Stimulated activated CD8-positive, alpha-beta memory T cell treated with anti-CD3 and anti-CD28 coated beads, Interleukin-12 subunit alpha, Interleukin-12 subunit beta, amount 100 ng/mL, for 24 hours (primary cell): ENCODE measurements at regions not wholly inside any gene's neighbourhood (a gene's known extent, or its start where the extent isn't known, plus 50 kb on each side); places are given as distances from the start of the nearest gene placed in this dataset.

Experiments
- DNase-seq: peaks from one replicate; pipeline ENCODE4 v3.0.0-alpha.2; 2020; ENCODE audit errors: extremely low read depth

- DNase-seq = no peak
Observed at GRCh38 chr5:173830421-173830820, 57.7 kb upstream of the CPEB4 start.

GRCh38 chr5:173831196-173831914, 56.8 kb upstream of the CPEB4 start:
- DNase-seq = no peak

DNA sequence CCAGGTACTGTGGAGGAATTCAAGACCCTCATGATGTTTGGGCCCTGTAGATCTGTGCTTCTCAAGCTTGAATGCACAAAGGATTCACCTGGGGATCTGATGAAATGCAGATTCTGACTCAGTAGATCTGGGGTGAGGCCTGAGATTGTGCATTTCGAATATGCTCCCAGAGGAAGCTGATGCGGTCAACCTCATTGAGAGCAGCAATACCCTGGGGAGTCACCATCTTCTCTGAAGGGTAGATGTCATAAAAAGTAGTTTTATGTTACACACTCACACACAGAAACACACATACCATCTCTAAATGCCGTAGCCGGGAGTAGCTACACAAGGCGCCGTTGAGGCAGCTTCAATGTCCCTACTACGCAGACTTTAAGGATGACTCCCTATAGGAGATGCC, 55.8 kb upstream of the CPEB4 start:
- no peak for DNase-seq

DNA sequence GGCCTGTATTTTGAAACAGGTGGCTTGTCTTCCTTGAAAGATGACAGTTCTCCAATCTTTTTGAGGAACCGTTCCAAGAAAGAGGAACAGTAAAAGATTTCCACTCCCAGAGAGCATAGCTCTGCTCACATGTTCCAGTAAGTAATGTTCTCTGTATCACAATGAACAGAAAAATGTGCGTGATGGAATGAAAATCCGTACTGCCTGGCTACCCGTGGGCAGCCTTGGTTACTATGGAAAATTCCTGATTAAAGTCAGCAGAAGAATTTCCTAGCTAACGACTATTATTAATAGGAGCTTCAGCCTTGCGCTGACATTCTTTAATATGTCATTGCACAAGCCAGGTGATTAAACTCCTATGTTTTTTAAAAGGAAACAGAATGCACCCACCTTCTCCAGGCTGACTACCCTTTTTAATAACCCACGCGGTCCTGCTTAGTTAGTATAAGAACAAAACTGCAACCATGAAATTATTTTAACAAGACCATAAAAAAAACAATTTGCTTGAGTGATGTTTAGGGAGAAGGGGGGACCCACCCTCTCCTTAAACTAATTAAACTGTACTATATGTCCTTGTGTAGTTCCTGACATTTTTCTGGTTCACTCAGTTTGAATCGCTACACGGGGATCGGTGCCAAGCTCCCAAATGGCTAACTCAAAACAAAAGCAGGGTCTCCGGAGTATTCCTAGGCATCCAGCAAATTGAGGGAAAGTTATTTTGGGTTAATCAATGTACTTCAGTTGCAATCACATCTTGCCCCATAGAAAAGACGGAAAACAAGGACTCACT, 54.8 kb upstream of the CPEB4 start:
- no peak for DNase-seq

DNA sequence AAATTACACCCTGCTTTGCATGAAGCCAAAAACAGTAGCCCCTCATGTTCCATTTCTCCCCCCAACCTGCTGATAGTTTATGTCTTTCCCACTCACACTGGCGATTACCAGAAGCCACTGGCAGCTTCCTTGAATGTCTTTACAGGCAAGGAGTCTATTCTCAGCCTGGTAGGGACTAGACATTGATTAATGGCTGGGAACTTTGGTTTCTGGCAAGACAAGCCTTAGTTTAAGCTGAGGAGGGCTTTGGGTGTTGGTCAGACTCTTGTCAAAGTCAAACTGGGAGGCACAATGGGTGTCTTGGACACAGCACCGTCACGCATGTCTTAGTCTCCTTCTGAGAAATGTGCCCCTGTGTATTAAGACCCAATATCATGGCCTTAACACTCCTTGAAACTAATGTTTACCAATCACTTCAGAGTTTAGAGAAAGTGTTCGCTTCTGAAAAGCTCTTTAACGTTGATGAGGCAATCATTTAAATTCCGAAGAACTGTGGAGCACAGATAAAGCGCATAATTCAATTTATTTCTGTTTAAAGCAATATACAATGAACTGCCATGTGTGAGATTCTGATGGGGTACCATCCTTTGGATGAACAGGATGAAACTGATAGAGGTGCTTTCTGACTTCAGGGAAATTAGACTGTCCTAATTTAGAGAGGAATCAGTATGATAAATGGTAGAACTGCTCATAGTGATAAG, 53.9 kb upstream of the CPEB4 start:
- no peak for DNase-seq

DNA sequence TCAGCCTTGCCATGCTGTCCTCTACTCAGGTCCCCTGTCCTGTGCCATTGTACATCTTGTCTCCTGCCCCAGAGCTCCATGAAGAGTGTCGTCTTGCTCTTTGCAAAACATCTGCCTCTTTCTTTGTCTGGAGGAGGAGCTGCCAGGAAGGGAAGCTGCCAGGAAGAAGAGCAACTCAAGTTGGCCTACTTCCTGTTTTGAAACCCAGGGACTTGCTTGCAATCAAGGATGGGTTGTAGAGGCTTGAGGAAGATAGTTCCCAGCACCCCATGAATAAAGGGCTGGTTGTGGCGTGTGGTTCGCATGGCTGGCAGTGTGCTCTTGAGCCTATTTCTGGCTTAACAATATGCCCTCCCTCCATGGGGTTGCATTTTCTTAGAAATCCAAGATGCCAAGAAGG, 53.0 kb upstream of the CPEB4 start:
- DNase-seq = no peak

- DNase-seq = no peak
Observed at GRCh38 chr5:173835661-173836060, 52.5 kb upstream of the CPEB4 start.

- DNase-seq = no peak
Observed at GRCh38 chr5:173837654-173838053, 50.5 kb upstream of the CPEB4 start.
